A549 (cell line): ENCODE measurements at regions not wholly inside any gene's neighbourhood (a gene's known extent, or its start where the extent isn't known, plus 50 kb on each side); places are given as distances from the start of the nearest gene placed in this dataset.

ENCODE experiments used
- ATAC-seq, 2 experiments: fragments of 200-7000 bp in 1 of 2; fragments of >200 bp in 1 of 2; cut with Nextera tagmentation in 1 of 2; cut with Tn5 transposase in 1 of 2; 3 replicates each; pipeline versions ENCODE4 v1.8.0 to v1.9.1; 2018 to 2020; ENCODE audit warnings: mild to moderate bottlenecking in 1 of 2, moderate library complexity in 1 of 2
- CTCF ChIA-PET: fragments of 300-600 bp; sonication (Branson Sonifier 250); formaldehyde crosslinking; extraction: SDS; loops from one replicate; lab custom pipeline; 2021; ENCODE audit warnings: antibody characterized with exemption, inconsistent platforms; lab: Yijun Ruan, JAX
- POLR2A ChIA-PET: fragments of 350-600 bp; formaldehyde crosslinking; extraction: SDS; loops from one replicate; lab custom pipeline; 2021; ENCODE audit warnings: antibody characterized with exemption, inconsistent platforms; lab: Yijun Ruan, JAX
- DNase-seq, 2 experiments: peaks; one replicate each; pipeline versions ENCODE4 v3.0.0 to v3.0.0-alpha.2; 2011 to 2016; ENCODE audit warnings: low read depth in 1 of 2, low spot score in 1 of 2
- FAIRE-seq: peaks from 2 replicates; lab custom pipeline; 2011; peaks lifted over from hg19 to GRCh38; lab: Jason Lieb, UNC
- H3K27ac ChIP-seq, 2 experiments: fragments of >200 bp; sonication (Bioruptor Twin); formaldehyde crosslinking; 3 replicates each; pipeline ENCODE4 v1.5.1; 2016 to 2017
- H3K4me1 ChIP-seq: fragments of >200 bp; sonication (Bioruptor Twin); formaldehyde crosslinking; 3 replicates; pipeline ENCODE4 v1.6.1; 2016
- H3K4me2 ChIP-seq: fragments of >200 bp; sonication (Bioruptor Twin); formaldehyde crosslinking; 3 replicates; pipeline ENCODE4 v1.6.1; 2016
- H3K4me3 ChIP-seq: fragments of >200 bp; sonication (Bioruptor Twin); formaldehyde crosslinking; 3 replicates; pipeline ENCODE4 v1.5.1; 2016
- H3K9me3 ChIP-seq: fragments of >200 bp; sonication (Bioruptor Twin); formaldehyde crosslinking; 3 replicates; pipeline ENCODE4 v1.6.1; 2016
- CBX8 ChIP-seq: fragments of 200-600 bp; sonication (generic); IDR thresholded peaks from 2 replicates; pipeline ENCODE4 v1.6.1; 2016
- CEBPB ChIP-seq, 2 experiments: fragments of >200 bp in 1 of 2; sonication (Bioruptor Twin) in 1 of 2; formaldehyde crosslinking in 1 of 2; IDR thresholded peaks; 2 replicates each; pipeline ENCODE4 v1.6.1; 2012 to 2016
- CHD2 ChIP-seq: fragments of 150-350 bp; IDR thresholded peaks from 2 replicates; pipeline ENCODE4 v1.6.1; 2014; ENCODE audit warnings: low read length; ENCODE audit not compliant: partially characterized antibody
- CHD4 ChIP-seq: fragments of 200-600 bp; sonication (generic); IDR thresholded peaks from 2 replicates; pipeline ENCODE4 v1.6.1; 2016; ENCODE audit warnings: antibody characterized with exemption, mild to moderate bottlenecking, borderline replicate concordance
- ESRRA ChIP-seq: fragments of 150-350 bp; IDR thresholded peaks from 2 replicates; pipeline ENCODE4 v1.6.1; 2014; ENCODE audit warnings: mild to moderate bottlenecking, low read length, borderline replicate concordance
- FOXS1 ChIP-seq: fragments of 250-450 bp; sonication (Bioruptor Pico); IDR thresholded peaks from 2 replicates; pipeline ENCODE4 v1.5.0; 2020; ENCODE audit warnings: mild to moderate bottlenecking, moderate library complexity
- GATA3 ChIP-seq: IDR thresholded peaks from 2 replicates; pipeline ENCODE4 v1.6.1; 2012; ENCODE audit warnings: borderline replicate concordance
- HEYL ChIP-seq: fragments of 250-450 bp; sonication (Bioruptor Pico); IDR thresholded peaks from 2 replicates; pipeline ENCODE4 v1.8.0; 2021; ENCODE audit warnings: mild to moderate bottlenecking, moderate library complexity
- HOXA7 ChIP-seq: fragments of 250-450 bp; sonication (Bioruptor Pico); IDR thresholded peaks from 2 replicates; pipeline ENCODE4 v1.5.0; 2020; ENCODE audit warnings: mild to moderate bottlenecking, moderate library complexity
- HOXB5 ChIP-seq: fragments of 250-450 bp; sonication (Bioruptor Pico); IDR thresholded peaks from 2 replicates; pipeline ENCODE4 v1.5.0; 2020; ENCODE audit warnings: mild to moderate bottlenecking, moderate library complexity
- JUN ChIP-seq, 2 experiments: fragments of >200 bp; sonication (Bioruptor Twin); formaldehyde crosslinking; IDR thresholded peaks; 2 replicates in 1 of 2; 3 replicates in 1 of 2; pipeline ENCODE4 v1.6.1; 2016 to 2017
- JUNB ChIP-seq: fragments of >200 bp; sonication (Bioruptor Twin); formaldehyde crosslinking; IDR thresholded peaks from 2 replicates; pipeline ENCODE4 v1.6.1; 2016
- KDM1A ChIP-seq: fragments of 200-600 bp; sonication (generic); IDR thresholded peaks from 2 replicates; pipeline ENCODE4 v1.6.1; 2016; ENCODE audit warnings: low read depth, mild to moderate bottlenecking
- KDM5A ChIP-seq: fragments of 200-600 bp; sonication (generic); IDR thresholded peaks from 2 replicates; pipeline ENCODE4 v1.6.1; 2016; ENCODE audit warnings: antibody characterized with exemption, mild to moderate bottlenecking
- MAFK ChIP-seq: fragments of 450-650 bp; IDR thresholded peaks from 2 replicates; pipeline ENCODE4 v1.6.1; 2014; ENCODE audit not compliant: partially characterized antibody
- MYC ChIP-seq: IDR thresholded peaks from 2 replicates; pipeline ENCODE4 v1.6.1; 2012; ENCODE audit warnings: mild to moderate bottlenecking, inconsistent platforms, low read length, improper control_type of control experiment, borderline replicate concordance
- NPAS2 ChIP-seq: fragments of 250-450 bp; sonication (Bioruptor Pico); IDR thresholded peaks from 2 replicates; pipeline ENCODE4 v1.8.0; 2022; ENCODE audit warnings: mild to moderate bottlenecking, moderate library complexity, borderline replicate concordance
- POLR2A ChIP-seq: IDR thresholded peaks from 2 replicates; pipeline ENCODE4 v1.6.1; 2012; ENCODE audit warnings: mild to moderate bottlenecking, low read length
- RAD21 ChIP-seq, 2 experiments: fragments of >200 bp in 1 of 2; sonication (Bioruptor Twin) in 1 of 2; formaldehyde crosslinking in 1 of 2; IDR thresholded peaks in 1 of 2; conservative IDR thresholded peaks in 1 of 2; 2 replicates in 1 of 2; 3 replicates in 1 of 2; pipeline ENCODE4 v1.6.1; 2012 to 2018; ENCODE audit warnings: inconsistent platforms in 1 of 2
- TP53 ChIP-seq: fragments of 250-450 bp; sonication (Bioruptor Pico); IDR thresholded peaks from 2 replicates; pipeline ENCODE4 v1.5.0; 2021; ENCODE audit warnings: mild to moderate bottlenecking, moderate library complexity
- ZC3H11A ChIP-seq: fragments of 450-650 bp; IDR thresholded peaks from 2 replicates; pipeline ENCODE4 v1.6.1; 2014; ENCODE audit warnings: antibody characterized with exemption, mild to moderate bottlenecking
- ZFP36 ChIP-seq: fragments of 450-650 bp; IDR thresholded peaks from 2 replicates; pipeline ENCODE4 v1.6.1; 2014; ENCODE audit warnings: borderline replicate concordance; ENCODE audit not compliant: partially characterized antibody
- WGBS: methylation state at CpG from one replicate; pipeline ENCODE4 v1.1.6; 2017; ENCODE audit errors: missing lambda C conversion rate; 5-methylcytosine and 5-hydroxymethylcytosine counted together
- TF ChIP-seq, protein P1 (sequence below): IDR thresholded peaks from 2 replicates; pipeline ENCODE4 v1.6.1; 2012
- TF ChIP-seq, protein P2 (sequence below): fragments of 250-450 bp; sonication (Bioruptor Pico); IDR thresholded peaks from 2 replicates; pipeline ENCODE4 v1.5.0; 2020; ENCODE audit warnings: low read depth, mild to moderate bottlenecking, moderate library complexity
- TF ChIP-seq, protein P3 (sequence below): fragments of >200 bp; sonication (Bioruptor Twin); formaldehyde crosslinking; IDR thresholded peaks from 3 replicates; pipeline ENCODE4 v1.5.1; 2016

DNA sequence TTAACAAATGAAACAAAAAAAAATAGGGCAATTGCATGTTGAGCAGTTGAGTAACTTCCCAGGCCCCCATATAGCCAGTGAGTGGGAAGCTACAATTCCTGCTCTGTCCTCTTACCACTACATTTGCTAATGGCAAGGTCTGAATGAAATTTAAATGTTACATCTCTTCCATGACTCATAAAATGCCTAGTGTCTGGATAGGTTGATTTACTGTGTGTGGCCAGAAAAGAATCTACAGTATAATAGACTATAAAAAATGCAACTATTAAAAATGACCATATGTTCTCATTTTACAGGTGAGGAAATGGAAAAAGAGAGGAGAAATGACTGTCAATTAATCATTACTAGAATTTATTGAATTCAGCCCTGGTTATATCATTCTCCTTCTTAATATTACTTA is 1199.3 kb downstream of the CDH11 start:
- no peak for TF ChIP-seq JUNB
- no peak for TF ChIP-seq MYC
- no peak for TF ChIP-seq POLR2A
- TF ChIP-seq, protein P1, sequence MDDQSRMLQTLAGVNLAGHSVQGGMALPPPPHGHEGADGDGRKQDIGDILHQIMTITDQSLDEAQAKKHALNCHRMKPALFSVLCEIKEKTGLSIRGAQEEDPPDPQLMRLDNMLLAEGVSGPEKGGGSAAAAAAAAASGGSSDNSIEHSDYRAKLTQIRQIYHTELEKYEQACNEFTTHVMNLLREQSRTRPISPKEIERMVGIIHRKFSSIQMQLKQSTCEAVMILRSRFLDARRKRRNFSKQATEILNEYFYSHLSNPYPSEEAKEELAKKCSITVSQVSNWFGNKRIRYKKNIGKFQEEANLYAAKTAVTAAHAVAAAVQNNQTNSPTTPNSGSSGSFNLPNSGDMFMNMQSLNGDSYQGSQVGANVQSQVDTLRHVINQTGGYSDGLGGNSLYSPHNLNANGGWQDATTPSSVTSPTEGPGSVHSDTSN = no peak
- TF ChIP-seq, protein P2, sequence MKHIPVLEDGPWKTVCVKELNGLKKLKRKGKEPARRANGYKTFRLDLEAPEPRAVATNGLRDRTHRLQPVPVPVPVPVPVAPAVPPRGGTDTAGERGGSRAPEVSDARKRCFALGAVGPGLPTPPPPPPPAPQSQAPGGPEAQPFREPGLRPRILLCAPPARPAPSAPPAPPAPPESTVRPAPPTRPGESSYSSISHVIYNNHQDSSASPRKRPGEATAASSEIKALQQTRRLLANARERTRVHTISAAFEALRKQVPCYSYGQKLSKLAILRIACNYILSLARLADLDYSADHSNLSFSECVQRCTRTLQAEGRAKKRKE (CRISPR knock-in tag) = no peak
- TF ChIP-seq HOXB5 (CRISPR knock-in tag) = no peak
- no peak for TF ChIP-seq HEYL (CRISPR knock-in tag)
- TF ChIP-seq, all 56 proteins: peak for 0
- Histone ChIP-seq H3K4me2 (no peak overlapping the region), H3K9me3 (no peaks in the 10 kb centered on the region), H3K4me1 (no peaks in the 10 kb centered on the region), H3K27ac (no peak overlapping the region), H3K4me3 (no peak overlapping the region)
- ChIA-PET POLR2A (no interaction called here), CTCF (no interaction called here)
- FAIRE-seq (no peak), ATAC-seq (no peak), DNase-seq (no peak)

DNA sequence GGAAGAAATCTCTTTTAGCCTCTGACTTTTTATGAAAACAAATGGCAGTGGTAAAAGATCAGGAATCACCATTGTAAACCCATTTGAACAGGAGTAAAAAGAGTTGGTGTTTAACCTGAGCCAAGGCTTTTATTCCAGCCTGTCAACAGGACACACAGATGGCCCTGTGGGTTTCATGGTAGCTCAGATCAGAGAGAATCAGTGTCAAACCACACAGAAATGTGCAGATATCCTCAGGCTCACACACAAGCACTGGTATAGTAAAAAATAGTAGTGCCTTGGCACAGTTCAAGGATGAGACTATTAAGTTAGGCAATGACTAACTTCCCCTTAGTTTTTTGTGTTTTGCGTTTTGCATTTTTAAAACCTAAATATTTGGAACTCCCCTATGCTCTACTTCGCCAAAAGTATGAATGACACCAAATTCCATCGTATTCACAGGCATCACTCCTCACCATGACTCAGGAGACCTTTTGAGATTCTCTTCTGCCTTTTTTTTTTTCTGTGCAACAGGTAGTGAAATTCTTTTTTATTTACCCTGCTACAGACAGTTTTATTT is 1200.0 kb downstream of the CDH11 start:
- CTCF ChIA-PET = no interaction called here
- FAIRE-seq = no peak
- H3K9me3 ChIP-seq = no peaks in the 10 kb centered on the region
- POLR2A ChIA-PET = no interaction called here
- no peak overlapping the region for H3K4me3 ChIP-seq
- no peak overlapping the region for H3K4me2 ChIP-seq
- H3K27ac ChIP-seq = no peak overlapping the region
- under 1% methylated on average over 3 of the region's 3 CpGs for WGBS
- no peak for ATAC-seq
- TF ChIP-seq JUN (IDR thresholded peaks at IDR 0.05) (no peak), CBX8 (no peak), ZC3H11A (no peak), NPAS2 (CRISPR knock-in tag) (no peak), GATA3 (no peak), ESRRA (no peak), CHD4 (no peak), FOXS1 (no peak), ZFP36 (no peak), HEYL (CRISPR knock-in tag) (no peak), TP53 (CRISPR knock-in tag) (no peak), KDM1A (no peak), KDM5A (no peak), HOXA7 (CRISPR knock-in tag) (no peak), MAFK (no peak), CHD2 (no peak), CEBPB (IDR thresholded peaks at IDR 0.05) (no peak), RAD21 (conservative IDR thresholded peaks at IDR 0.05 in 1 of 2, IDR thresholded peaks at IDR 0.05 in 1 of 2) (no peak)
- TF ChIP-seq, protein P3, sequence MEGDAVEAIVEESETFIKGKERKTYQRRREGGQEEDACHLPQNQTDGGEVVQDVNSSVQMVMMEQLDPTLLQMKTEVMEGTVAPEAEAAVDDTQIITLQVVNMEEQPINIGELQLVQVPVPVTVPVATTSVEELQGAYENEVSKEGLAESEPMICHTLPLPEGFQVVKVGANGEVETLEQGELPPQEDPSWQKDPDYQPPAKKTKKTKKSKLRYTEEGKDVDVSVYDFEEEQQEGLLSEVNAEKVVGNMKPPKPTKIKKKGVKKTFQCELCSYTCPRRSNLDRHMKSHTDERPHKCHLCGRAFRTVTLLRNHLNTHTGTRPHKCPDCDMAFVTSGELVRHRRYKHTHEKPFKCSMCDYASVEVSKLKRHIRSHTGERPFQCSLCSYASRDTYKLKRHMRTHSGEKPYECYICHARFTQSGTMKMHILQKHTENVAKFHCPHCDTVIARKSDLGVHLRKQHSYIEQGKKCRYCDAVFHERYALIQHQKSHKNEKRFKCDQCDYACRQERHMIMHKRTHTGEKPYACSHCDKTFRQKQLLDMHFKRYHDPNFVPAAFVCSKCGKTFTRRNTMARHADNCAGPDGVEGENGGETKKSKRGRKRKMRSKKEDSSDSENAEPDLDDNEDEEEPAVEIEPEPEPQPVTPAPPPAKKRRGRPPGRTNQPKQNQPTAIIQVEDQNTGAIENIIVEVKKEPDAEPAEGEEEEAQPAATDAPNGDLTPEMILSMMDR = no peak
- TF ChIP-seq, all 56 proteins: peak for 0
- H3K4me1 ChIP-seq = no peaks in the 10 kb centered on the region
- no peak for DNase-seq
